GM13977 (cell line): ENCODE measurements at regions not wholly inside any gene's neighbourhood (a gene's known extent, or its start where the extent isn't known, plus 50 kb on each side); places are given as distances from the start of the nearest gene placed in this dataset.

ENCODE experiments used
- DNase-seq: peaks from one replicate; pipeline ENCODE4 v3.0.0; 2012; ENCODE audit warnings: low spot score
- CTCF ChIP-seq: IDR thresholded peaks from 2 replicates; pipeline ENCODE4 v1.5.1; 2012; ENCODE audit warnings: mild to moderate bottlenecking, control low read depth; ENCODE audit not compliant: insufficient read depth; ENCODE audit errors: extremely low read depth, missing control alignments
- in situ Hi-C: fragments of 300-500 bp; cut with MboI; formaldehyde crosslinking; loops from one replicate; pipeline ENCODE4 v1.12.0; 2022; ENCODE audit warnings: low sequenced_read_pairs, low pct_unique_long_range_greater_than_20kb, mixed read lengths, inconsistent platforms; ENCODE audit not compliant: unreplicated experiment

GRCh38 chr10:4025339-4025738, 240.3 kb upstream of the KLF6 start:
- no peak for DNase-seq
- in situ Hi-C loops = no loop called here
- TF ChIP-seq CTCF = no peak

GRCh38 chr10:4024516-4025245, 239.7 kb upstream of the KLF6 start:
- in situ Hi-C loops = no loop called here
- TF ChIP-seq CTCF = no peak
- DNase-seq = no peak

GRCh38 chr10:4024027-4024426, 239.0 kb upstream of the KLF6 start:
- TF ChIP-seq CTCF = no peak
- DNase-seq = no peak
- in situ Hi-C loops = no loop called here

GRCh38 chr10:4022473-4022872, 237.5 kb upstream of the KLF6 start:
- DNase-seq = no peak
- no peak for TF ChIP-seq CTCF
- in situ Hi-C loops = no loop called here

- no peak for TF ChIP-seq CTCF
- in situ Hi-C loops = no loop called here
- DNase-seq = no peak
Measured at GRCh38 chr10:4020631-4021030, 235.6 kb upstream of the KLF6 start.

- DNase-seq = no peak
- TF ChIP-seq CTCF = no peak
- in situ Hi-C loops = no loop called here
Measured at GRCh38 chr10:4018054-4018511, 233.1 kb upstream of the KLF6 start.
